HTR-8/SVneo (cell line): ENCODE measurements at regions not wholly inside any gene's neighbourhood (a gene's known extent, or its start where the extent isn't known, plus 50 kb on each side); places are given as distances from the start of the nearest gene placed in this dataset.
"Not testable (repeated sequence)": the region's sequence is repeated elsewhere in the genome, so short reads cannot be mapped to it uniquely, and the experiment has no call there.

ENCODE experiments used
- DNase-seq: peaks from one replicate; pipeline ENCODE4 v3.0.0; 2011; ENCODE audit warnings: low spot score, mixed read lengths; ENCODE audit not compliant: insufficient read length
- FAIRE-seq: peaks from 2 replicates; lab custom pipeline; 2011; peaks lifted over from hg19 to GRCh38; lab: Jason Lieb, UNC

GRCh38 chr18:40314199-40314598, 1640.8 kb upstream of the PIK3C3 start:
- DNase-seq (no peak), FAIRE-seq (no peak)

- FAIRE-seq (no peak), DNase-seq (no peak)
Observed at GRCh38 chr18:40313030-40313642, 1641.9 kb upstream of the PIK3C3 start.

GRCh38 chr18:40307627-40308026, 1647.4 kb upstream of the PIK3C3 start:
- DNase-seq (no peak), FAIRE-seq (no peak)

GRCh38 chr18:40296717-40297413, 1658.2 kb upstream of the PIK3C3 start:
- no peak for FAIRE-seq
- DNase-seq, result no peak

GRCh38 chr18:40292985-40293710, 1661.9 kb upstream of the PIK3C3 start:
- FAIRE-seq, result no peak
- no peak for DNase-seq

GRCh38 chr18:40283560-40283959, 1671.5 kb upstream of the PIK3C3 start:
- DNase-seq (no peak), FAIRE-seq (no peak)

- DNase-seq, FAIRE-seq: not testable (repeated sequence)
Observed at GRCh38 chr18:40281356-40281755, 1673.7 kb upstream of the PIK3C3 start.

- DNase-seq (no peak), FAIRE-seq (no peak)
Observed at GRCh38 chr18:40274618-40275196, 1680.3 kb upstream of the PIK3C3 start.

- DNase-seq (no peak), FAIRE-seq (no peak)
Observed at GRCh38 chr18:40272630-40273231, 1682.3 kb upstream of the PIK3C3 start.

- DNase-seq, result no peak
Observed at GRCh38 chr18:40259115-40259835, 1695.8 kb upstream of the PIK3C3 start.

GRCh38 chr18:40258311-40258710, 1696.7 kb upstream of the PIK3C3 start:
- DNase-seq, result no peak
- FAIRE-seq, result no peak

More at GRCh38 chr18:40259115-40259835, 1695.8 kb upstream of the PIK3C3 start:
- no peak for FAIRE-seq

GRCh38 chr18:40250236-40250635, 1704.8 kb upstream of the PIK3C3 start:
- DNase-seq, result no peak
- FAIRE-seq, result no peak

GRCh38 chr18:40249390-40250080, 1705.5 kb upstream of the PIK3C3 start:
- no peak for DNase-seq
- no peak for FAIRE-seq

GRCh38 chr18:40245612-40246011, 1709.4 kb upstream of the PIK3C3 start:
- DNase-seq, FAIRE-seq: not testable (repeated sequence)

- DNase-seq, result no peak
- no peak for FAIRE-seq
Observed at GRCh38 chr18:40243607-40244006, 1711.4 kb upstream of the PIK3C3 start.

GRCh38 chr18:40235836-40236235, 1719.2 kb upstream of the PIK3C3 start:
- FAIRE-seq (no peak), DNase-seq (no peak)

GRCh38 chr18:40235323-40235722, 1719.7 kb upstream of the PIK3C3 start:
- DNase-seq (no peak), FAIRE-seq (no peak)

- DNase-seq, result no peak
- FAIRE-seq, result no peak
Observed at GRCh38 chr18:40233931-40234616, 1721.0 kb upstream of the PIK3C3 start.

- no peak for DNase-seq
- no peak for FAIRE-seq
Observed at GRCh38 chr18:40222776-40223175, 1732.3 kb upstream of the PIK3C3 start.
